Endothelial cell of umbilical vein (primary cell): ENCODE measurements at regions not wholly inside any gene's neighbourhood (a gene's known extent, or its start where the extent isn't known, plus 50 kb on each side); places are given as distances from the start of the nearest gene placed in this dataset.

ENCODE experiments used
- BruUV-seq: library from RNA; stranded (reverse); fragments of 400-500 nt; replicated peaks from 2 replicates; lab custom pipeline; 2021; lab: Mats Ljungman, UMichigan
- CTCF ChIA-PET: fragments of 300-600, 350-600 bp; sonication (Branson Sonifier 250); formaldehyde crosslinking; loops from one replicate; lab custom pipeline; 2021; ENCODE audit warnings: antibody characterized with exemption, inconsistent platforms; lab: Charles Lee
- POLR2A ChIA-PET: fragments of 300-600, 350-600 bp; sonication (Branson Sonifier 250); formaldehyde crosslinking; loops from one replicate; lab custom pipeline; 2021; ENCODE audit warnings: antibody characterized with exemption, inconsistent platforms; lab: Charles Lee
- DNase-seq: peaks from one replicate; pipeline ENCODE4 v3.0.0-alpha.2; 2011; ENCODE audit warnings: low read depth, low spot score
- FAIRE-seq: peaks from 2 replicates; lab custom pipeline; 2011; peaks lifted over from hg19 to GRCh38; lab: Jason Lieb, UNC
- H2AFZ ChIP-seq: 2 replicates; pipeline ENCODE4 v1.6.0; 2012; ENCODE audit warnings: low read depth, low read length, control low read depth, inconsistent platforms
- H3K27ac ChIP-seq: 2 replicates; pipeline ENCODE4 v1.5.1; 2011; ENCODE audit warnings: low read depth, mild to moderate bottlenecking, control low read depth, low read length, moderate library complexity; ENCODE audit not compliant: insufficient read depth
- H3K27me3 ChIP-seq, 2 experiments: 2 replicates each; pipeline versions ENCODE4 v1.6.0 to v1.6.1; 2011; ENCODE audit warnings: low read length in 2 of 2, mixed read lengths in 1 of 2; ENCODE audit not compliant: control insufficient read depth in 2 of 2, insufficient read depth in 2 of 2
- H3K36me3 ChIP-seq, 2 experiments: 2 replicates in 1 of 2; 3 replicates in 1 of 2; pipeline ENCODE4 v1.5.1; 2011; ENCODE audit warnings: low read length in 2 of 2, mild to moderate bottlenecking in 1 of 2, moderate library complexity in 1 of 2; ENCODE audit not compliant: control insufficient read depth in 2 of 2, insufficient read depth in 2 of 2; ENCODE audit errors: extremely low read depth in 1 of 2
- H3K4me1 ChIP-seq: 3 replicates; pipeline ENCODE4 v1.5.1; 2011; ENCODE audit warnings: mild to moderate bottlenecking, low read length; ENCODE audit not compliant: control insufficient read depth, insufficient read depth; ENCODE audit errors: extremely low read depth
- H3K4me2 ChIP-seq: 2 replicates; pipeline ENCODE4 v1.6.1; 2011; ENCODE audit warnings: low read length, control low read depth, mixed read lengths; ENCODE audit not compliant: insufficient read depth
- H3K4me3 ChIP-seq, 3 experiments: fragments of 200-600 bp in 1 of 3; sonication (generic), shearing (Covaris generic) in 1 of 3; replicated peaks in 1 of 3; 2 replicates each; pipeline ENCODE4 v1.5.1; 2011 to 2016; ENCODE audit warnings: control low read depth in 3 of 3, low read length in 3 of 3, mild to moderate bottlenecking in 2 of 3, inconsistent platforms in 1 of 3, low read depth in 1 of 3, moderate library complexity in 1 of 3; ENCODE audit not compliant: insufficient read depth in 1 of 3
- H3K79me2 ChIP-seq: 2 replicates; pipeline ENCODE4 v1.6.0; 2012; ENCODE audit warnings: low read length, inconsistent platforms; ENCODE audit not compliant: control insufficient read depth, insufficient read depth
- H3K9ac ChIP-seq: replicated peaks from 2 replicates; pipeline ENCODE3; 2011; ENCODE audit warnings: low read length, control low read depth; ENCODE audit not compliant: insufficient read depth; ENCODE audit errors: extremely low read depth
- H3K9me1 ChIP-seq: replicated peaks from 3 replicates; pipeline ENCODE4 v1.6.0; 2011; ENCODE audit warnings: mild to moderate bottlenecking, low read length; ENCODE audit not compliant: control insufficient read depth, insufficient read depth; ENCODE audit errors: extremely low read depth
- H3K9me3 ChIP-seq: replicated peaks from 2 replicates; pipeline ENCODE4 v1.5.1; 2012; ENCODE audit warnings: low read length, inconsistent platforms; ENCODE audit not compliant: control insufficient read depth, insufficient read depth
- H4K20me1 ChIP-seq: replicated peaks from 2 replicates; pipeline ENCODE3; 2011; ENCODE audit warnings: mild to moderate bottlenecking, low read length; ENCODE audit not compliant: control insufficient read depth, insufficient read depth; ENCODE audit errors: extremely low read depth
- CTCF ChIP-seq, 2 donors: IDR thresholded peaks; 1 replicate in 1 of 2; 2 replicates in 1 of 2; pipeline ENCODE4 v1.5.1; 2011; ENCODE audit warnings: low read length in 2 of 2, mild to moderate bottlenecking in 2 of 2, moderate library complexity in 2 of 2, control low read depth in 1 of 2, inconsistent platforms in 1 of 2, low read depth in 1 of 2; ENCODE audit not compliant: insufficient read depth in 1 of 2; ENCODE audit errors: extremely low read depth in 1 of 2
- EZH2 ChIP-seq: IDR thresholded peaks from 2 replicates; pipeline ENCODE4 v1.6.1; 2012; ENCODE audit warnings: borderline replicate concordance, low read depth, mild to moderate bottlenecking, moderate library complexity, low read length, inconsistent platforms; ENCODE audit not compliant: severe bottlenecking
- FOS ChIP-seq: IDR thresholded peaks from 2 replicates; pipeline ENCODE4 v1.6.1; 2011; ENCODE audit warnings: mild to moderate bottlenecking, low read length, moderate library complexity, borderline replicate concordance; ENCODE audit not compliant: insufficient read depth
- GATA2 ChIP-seq: IDR thresholded peaks from 2 replicates; pipeline ENCODE4 v1.7.0; 2011; ENCODE audit warnings: low read depth, mild to moderate bottlenecking, moderate library complexity, mixed read lengths, low read length; ENCODE audit not compliant: insufficient read length, insufficient read depth
- JUN ChIP-seq: IDR thresholded peaks from 2 replicates; pipeline ENCODE4 v1.6.1; 2011; ENCODE audit warnings: borderline replicate concordance, low read depth; ENCODE audit not compliant: insufficient read length, insufficient read depth
- MAX ChIP-seq: IDR thresholded peaks from 2 replicates; pipeline ENCODE4 v1.6.1; 2011; ENCODE audit not compliant: insufficient read depth, insufficient read length
- MYC ChIP-seq: IDR thresholded peaks from one replicate; pipeline ENCODE4 v1.6.1; 2011; ENCODE audit warnings: mild to moderate bottlenecking, low read depth, low read length
- POLR2A ChIP-seq: IDR thresholded peaks from 2 replicates; pipeline ENCODE4 v1.6.1; 2012; ENCODE audit warnings: low read depth, mild to moderate bottlenecking, control low read depth, low read length
- POLR2AphosphoS5 ChIP-seq: IDR thresholded peaks from 2 replicates; pipeline ENCODE4 v1.6.1; 2012; ENCODE audit warnings: low read depth, mild to moderate bottlenecking, control low read depth, low read length, moderate library complexity; ENCODE audit not compliant: insufficient read depth
- dilution Hi-C: fragments of 300-500 bp; cut with MboI; formaldehyde crosslinking; loops from one replicate; pipeline ENCODE4 v1.15.0; 2019; ENCODE audit warnings: low sequenced_read_pairs; ENCODE audit not compliant: extremely low pct_ligation_motif_present
- intact Hi-C: fragments of 100-400 bp; cut with micrococcal nuclease; formaldehyde crosslinking; loops from one replicate; pipeline ENCODE4 v1.10.0; 2022

GRCh38 chr11:34757026-34757451, 136.1 kb downstream of the EHF start:
- CTCF ChIA-PET: interaction anchor here (1.4 kb wide), 1 partner anchor 12 kb away, joined by 3 read pairs; no protein-coding TSS in a partner anchor
- POLR2A ChIA-PET: no interaction called here
- Histone ChIP-seq H3K27ac (no peak overlapping the region), H3K9me3 (no peaks in the 10 kb centered on the region), H3K27me3 (peaks cover 0 to 5% of the 10 kb centered on the region in 2 experiments), H3K9me1 (no peaks in the 10 kb centered on the region), H4K20me1 (no peaks in the 10 kb centered on the region), H3K4me2 (no peak overlapping the region), H3K9ac (no peak overlapping the region), H3K4me1 (no peaks in the 10 kb centered on the region), H3K79me2 (no peaks in the 10 kb centered on the region), H2AFZ (no peak overlapping the region), H3K4me3 (no peak overlapping the region), H3K36me3 (no peaks in the 10 kb centered on the region)
- DNase-seq: no peak
- FAIRE-seq: no peak
- dilution Hi-C loops (no loop called here), intact Hi-C loops (no loop called here)
- no TSS peak for BruUV-seq
- TF ChIP-seq CTCF (IDR thresholded peaks at IDR 0.05; ENCODE audit: extremely low read depth in 1 of 2, insufficient read depth in 1 of 2, low read depth in 1 of 2, low read length in 2 of 2) (no peak), POLR2A (no peak), GATA2 (no peak), JUN (no peak), MAX (no peak), FOS (no peak), POLR2AphosphoS5 (no peak), MYC (no peak), EZH2 (no peak)
